ENCODE measurements at regions not wholly inside any gene's neighbourhood (a gene's known extent, or its start where the extent isn't known, plus 50 kb on each side); places are given as distances from the start of the nearest gene placed in this dataset.

DNA sequence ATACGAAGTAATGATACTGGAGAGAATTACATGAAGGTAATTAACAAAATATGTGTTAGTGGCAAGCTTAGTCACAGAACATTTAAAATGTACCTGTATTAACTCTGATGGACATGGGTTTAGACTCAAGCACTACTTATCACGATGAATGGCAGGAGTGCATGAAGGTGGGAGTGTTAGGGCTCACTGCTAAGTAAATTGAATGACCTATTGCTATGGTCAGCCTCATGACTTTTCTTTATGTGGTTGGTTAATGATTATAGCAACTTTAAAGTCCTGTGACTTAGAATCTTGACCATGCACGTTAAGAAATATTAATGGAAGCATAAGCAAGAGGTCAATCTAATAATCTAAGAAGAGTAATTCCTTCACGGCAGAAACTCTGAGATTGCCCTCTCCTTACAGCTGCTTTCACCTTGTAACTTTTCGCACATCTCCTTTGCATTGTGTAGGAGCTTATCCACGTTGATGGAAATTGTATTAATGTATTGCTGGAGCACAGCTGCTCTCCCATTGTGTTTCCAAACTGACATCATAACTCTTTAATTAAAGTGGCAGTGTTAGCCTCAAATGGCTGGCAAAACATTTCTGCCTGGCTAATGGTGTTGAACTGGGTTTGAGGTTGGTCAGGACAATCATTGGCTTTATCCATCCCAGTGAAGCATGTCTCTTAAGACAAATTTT is 114.5 kb downstream of the RXFP2 start:
- POLR2A ChIA-PET, result interaction anchor here (0.7 kb wide), 1 partner anchor 401 kb away, joined by 8 read pairs; no protein-coding TSS in a partner anchor
- H3K9me3 ChIP-seq (ENCODE audit: control insufficient read depth, insufficient read depth, low read depth, low read length), result no peaks in the 10 kb centered on the region
- H3K4me3 ChIP-seq (ENCODE audit: low read depth, low read length), result no peak overlapping the region

DNA sequence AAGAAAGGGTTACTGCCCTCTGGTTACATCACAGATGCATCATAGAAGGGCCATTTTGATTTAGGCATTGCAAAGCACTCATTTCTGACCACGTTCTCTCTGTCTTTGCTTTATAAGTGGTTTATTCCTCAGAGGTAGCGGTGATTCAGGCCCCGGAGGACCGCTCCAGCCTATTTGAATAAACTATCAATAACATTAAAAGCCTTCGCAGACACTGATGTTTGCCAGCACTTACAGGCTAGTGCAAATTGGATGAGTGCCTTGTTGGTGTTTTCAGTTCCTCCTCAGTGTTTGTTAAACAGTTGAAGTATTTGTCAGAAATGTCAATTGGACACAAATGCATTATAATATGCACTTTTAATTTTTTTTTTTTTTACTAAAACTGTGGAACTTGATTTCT is 120.2 kb downstream of the RXFP2 start:
- Histone ChIP-seq H3K36me3 (ENCODE audit: control insufficient read depth in 2 of 2, insufficient read depth in 1 of 2, low read length in 2 of 2) (no peaks in the 10 kb centered on the region), H3K9me3 (ENCODE audit: control insufficient read depth, insufficient read depth, low read depth, low read length) (no peaks in the 10 kb centered on the region), H3K4me3 (ENCODE audit: low read depth, low read length) (no peak overlapping the region), H3K27ac (ENCODE audit: extremely low read depth, low read depth, low read length) (no peak overlapping the region), H3K4me1 (ENCODE audit: control insufficient read depth, insufficient read depth, low read length) (no peaks in the 10 kb centered on the region)
- CTCF ChIA-PET, result no interaction called here
- POLR2A ChIA-PET, result no interaction called here
- TF ChIP-seq, protein P1, sequence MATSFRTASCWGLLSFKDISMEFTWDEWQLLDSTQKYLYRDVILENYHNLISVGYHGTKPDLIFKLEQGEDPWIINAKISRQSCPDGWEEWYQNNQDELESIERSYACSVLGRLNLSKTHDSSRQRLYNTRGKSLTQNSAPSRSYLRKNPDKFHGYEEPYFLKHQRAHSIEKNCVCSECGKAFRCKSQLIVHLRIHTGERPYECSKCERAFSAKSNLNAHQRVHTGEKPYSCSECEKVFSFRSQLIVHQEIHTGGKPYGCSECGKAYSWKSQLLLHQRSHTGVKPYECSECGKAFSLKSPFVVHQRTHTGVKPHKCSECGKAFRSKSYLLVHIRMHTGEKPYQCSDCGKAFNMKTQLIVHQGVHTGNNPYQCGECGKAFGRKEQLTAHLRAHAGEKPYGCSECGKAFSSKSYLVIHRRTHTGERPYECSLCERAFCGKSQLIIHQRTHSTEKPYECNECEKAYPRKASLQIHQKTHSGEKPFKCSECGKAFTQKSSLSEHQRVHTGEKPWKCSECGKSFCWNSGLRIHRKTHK (tag by site-specific recombination; IDR thresholded peaks at IDR 0.05), result no peak
- no peak for TF ChIP-seq ZFP41 (tag by site-specific recombination; IDR thresholded peaks at IDR 0.05; ENCODE audit: borderline replicate concordance)
- TF ChIP-seq ZNF133 (tag by site-specific recombination; IDR thresholded peaks at IDR 0.05), result no peak
- TF ChIP-seq, protein P2, sequence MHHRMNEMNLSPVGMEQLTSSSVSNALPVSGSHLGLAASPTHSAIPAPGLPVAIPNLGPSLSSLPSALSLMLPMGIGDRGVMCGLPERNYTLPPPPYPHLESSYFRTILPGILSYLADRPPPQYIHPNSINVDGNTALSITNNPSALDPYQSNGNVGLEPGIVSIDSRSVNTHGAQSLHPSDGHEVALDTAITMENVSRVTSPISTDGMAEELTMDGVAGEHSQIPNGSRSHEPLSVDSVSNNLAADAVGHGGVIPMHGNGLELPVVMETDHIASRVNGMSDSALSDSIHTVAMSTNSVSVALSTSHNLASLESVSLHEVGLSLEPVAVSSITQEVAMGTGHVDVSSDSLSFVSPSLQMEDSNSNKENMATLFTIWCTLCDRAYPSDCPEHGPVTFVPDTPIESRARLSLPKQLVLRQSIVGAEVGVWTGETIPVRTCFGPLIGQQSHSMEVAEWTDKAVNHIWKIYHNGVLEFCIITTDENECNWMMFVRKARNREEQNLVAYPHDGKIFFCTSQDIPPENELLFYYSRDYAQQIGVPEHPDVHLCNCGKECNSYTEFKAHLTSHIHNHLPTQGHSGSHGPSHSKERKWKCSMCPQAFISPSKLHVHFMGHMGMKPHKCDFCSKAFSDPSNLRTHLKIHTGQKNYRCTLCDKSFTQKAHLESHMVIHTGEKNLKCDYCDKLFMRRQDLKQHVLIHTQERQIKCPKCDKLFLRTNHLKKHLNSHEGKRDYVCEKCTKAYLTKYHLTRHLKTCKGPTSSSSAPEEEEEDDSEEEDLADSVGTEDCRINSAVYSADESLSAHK (tag by site-specific recombination; IDR thresholded peaks at IDR 0.05), result no peak
- no peak for TF ChIP-seq ZBTB20 (tag by site-specific recombination; IDR thresholded peaks at IDR 0.05)
- TF ChIP-seq, protein P3, sequence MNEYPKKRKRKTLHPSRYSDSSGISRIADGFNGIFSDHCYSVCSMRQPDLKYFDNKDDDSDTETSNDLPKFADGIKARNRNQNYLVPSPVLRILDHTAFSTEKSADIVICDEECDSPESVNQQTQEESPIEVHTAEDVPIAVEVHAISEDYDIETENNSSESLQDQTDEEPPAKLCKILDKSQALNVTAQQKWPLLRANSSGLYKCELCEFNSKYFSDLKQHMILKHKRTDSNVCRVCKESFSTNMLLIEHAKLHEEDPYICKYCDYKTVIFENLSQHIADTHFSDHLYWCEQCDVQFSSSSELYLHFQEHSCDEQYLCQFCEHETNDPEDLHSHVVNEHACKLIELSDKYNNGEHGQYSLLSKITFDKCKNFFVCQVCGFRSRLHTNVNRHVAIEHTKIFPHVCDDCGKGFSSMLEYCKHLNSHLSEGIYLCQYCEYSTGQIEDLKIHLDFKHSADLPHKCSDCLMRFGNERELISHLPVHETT (tag by site-specific recombination; IDR thresholded peaks at IDR 0.05), result no peak
- no peak for TF ChIP-seq ZSCAN23 (tag by site-specific recombination; IDR thresholded peaks at IDR 0.05)
- TF ChIP-seq OVOL3 (tag by site-specific recombination; IDR thresholded peaks at IDR 0.05), result no peak
- TF ChIP-seq ZNF146 (tag by site-specific recombination; IDR thresholded peaks at IDR 0.05), result no peak
- TF ChIP-seq, protein P4, sequence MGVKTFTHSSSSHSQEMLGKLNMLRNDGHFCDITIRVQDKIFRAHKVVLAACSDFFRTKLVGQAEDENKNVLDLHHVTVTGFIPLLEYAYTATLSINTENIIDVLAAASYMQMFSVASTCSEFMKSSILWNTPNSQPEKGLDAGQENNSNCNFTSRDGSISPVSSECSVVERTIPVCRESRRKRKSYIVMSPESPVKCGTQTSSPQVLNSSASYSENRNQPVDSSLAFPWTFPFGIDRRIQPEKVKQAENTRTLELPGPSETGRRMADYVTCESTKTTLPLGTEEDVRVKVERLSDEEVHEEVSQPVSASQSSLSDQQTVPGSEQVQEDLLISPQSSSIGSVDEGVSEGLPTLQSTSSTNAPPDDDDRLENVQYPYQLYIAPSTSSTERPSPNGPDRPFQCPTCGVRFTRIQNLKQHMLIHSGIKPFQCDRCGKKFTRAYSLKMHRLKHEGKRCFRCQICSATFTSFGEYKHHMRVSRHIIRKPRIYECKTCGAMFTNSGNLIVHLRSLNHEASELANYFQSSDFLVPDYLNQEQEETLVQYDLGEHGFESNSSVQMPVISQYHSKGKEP (tag by site-specific recombination; IDR thresholded peaks at IDR 0.05), result no peak
- TF ChIP-seq EGR2 (tag by site-specific recombination; IDR thresholded peaks at IDR 0.05; ENCODE audit: low read depth), result no peak
- TF ChIP-seq SP2 (tag by site-specific recombination; IDR thresholded peaks at IDR 0.05), result no peak
- no peak for TF ChIP-seq SCRT1 (tag by site-specific recombination; IDR thresholded peaks at IDR 0.05; ENCODE audit: borderline replicate concordance)
- no peak for TF ChIP-seq YY1 (tag by site-specific recombination; IDR thresholded peaks at IDR 0.05)
- TF ChIP-seq ZNF169 (tag by site-specific recombination; IDR thresholded peaks at IDR 0.05), result no peak
- TF ChIP-seq ZNF302 (tag by site-specific recombination; IDR thresholded peaks at IDR 0.05; ENCODE audit: low read depth), result no peak
- TF ChIP-seq ZNF792 (tag by site-specific recombination; IDR thresholded peaks at IDR 0.05), result no peak
- no peak for TF ChIP-seq ZNF530 (tag by site-specific recombination; IDR thresholded peaks at IDR 0.05; ENCODE audit: low read depth)
- no peak for TF ChIP-seq PRDM1 (tag by site-specific recombination; IDR thresholded peaks at IDR 0.05)

More for the DNA sequence above, 114.5 kb downstream of the RXFP2 start:
- H3K27ac ChIP-seq (ENCODE audit: extremely low read depth, low read depth, low read length), result no peak overlapping the region
- TF ChIP-seq ZNF366 (tag by site-specific recombination; conservative IDR thresholded peaks at IDR 0.05), result no peak
- no peak for TF ChIP-seq ZFP41 (tag by site-specific recombination; IDR thresholded peaks at IDR 0.05; ENCODE audit: borderline replicate concordance)
- no peak for TF ChIP-seq ZNF621 (tag by site-specific recombination; IDR thresholded peaks at IDR 0.05)
- TF ChIP-seq ZNF837 (tag by site-specific recombination; IDR thresholded peaks at IDR 0.05), result no peak
- TF ChIP-seq ZSCAN30 (tag by site-specific recombination; IDR thresholded peaks at IDR 0.05), result no peak
- TF ChIP-seq BCL11B (tag by site-specific recombination; IDR thresholded peaks at IDR 0.05; ENCODE audit: low read depth), result no peak
- no peak for TF ChIP-seq RBAK (tag by site-specific recombination; IDR thresholded peaks at IDR 0.05)
- TF ChIP-seq, protein P5, sequence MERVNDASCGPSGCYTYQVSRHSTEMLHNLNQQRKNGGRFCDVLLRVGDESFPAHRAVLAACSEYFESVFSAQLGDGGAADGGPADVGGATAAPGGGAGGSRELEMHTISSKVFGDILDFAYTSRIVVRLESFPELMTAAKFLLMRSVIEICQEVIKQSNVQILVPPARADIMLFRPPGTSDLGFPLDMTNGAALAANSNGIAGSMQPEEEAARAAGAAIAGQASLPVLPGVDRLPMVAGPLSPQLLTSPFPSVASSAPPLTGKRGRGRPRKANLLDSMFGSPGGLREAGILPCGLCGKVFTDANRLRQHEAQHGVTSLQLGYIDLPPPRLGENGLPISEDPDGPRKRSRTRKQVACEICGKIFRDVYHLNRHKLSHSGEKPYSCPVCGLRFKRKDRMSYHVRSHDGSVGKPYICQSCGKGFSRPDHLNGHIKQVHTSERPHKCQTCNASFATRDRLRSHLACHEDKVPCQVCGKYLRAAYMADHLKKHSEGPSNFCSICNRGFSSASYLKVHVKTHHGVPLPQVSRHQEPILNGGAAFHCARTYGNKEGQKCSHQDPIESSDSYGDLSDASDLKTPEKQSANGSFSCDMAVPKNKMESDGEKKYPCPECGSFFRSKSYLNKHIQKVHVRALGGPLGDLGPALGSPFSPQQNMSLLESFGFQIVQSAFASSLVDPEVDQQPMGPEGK (tag by site-specific recombination; IDR thresholded peaks at IDR 0.05), result no peak
- no peak for TF ChIP-seq ZNF302 (tag by site-specific recombination; IDR thresholded peaks at IDR 0.05; ENCODE audit: low read depth)
- no peaks in the 10 kb centered on the region for H3K36me3 ChIP-seq (ENCODE audit: control insufficient read depth in 2 of 2, insufficient read depth in 1 of 2, low read length in 2 of 2)
- no peaks in the 10 kb centered on the region for H3K4me1 ChIP-seq (ENCODE audit: control insufficient read depth, insufficient read depth, low read length)
- CTCF ChIA-PET, result interaction anchor here (0.6 kb wide), 1 partner anchor 767 kb away, joined by 3 read pairs; no protein-coding TSS in a partner anchor
